DND-41 (cell line): ENCODE measurements at regions not wholly inside any gene's neighbourhood (a gene's known extent, or its start where the extent isn't known, plus 50 kb on each side); places are given as distances from the start of the nearest gene placed in this dataset.

Experiments
- ATAC-seq: fragments of 200-7000 bp; cut with Tn5 transposase; 3 replicates; pipeline ENCODE4 v1.9.1; 2021; ENCODE audit warnings: low read depth; ENCODE audit not compliant: insufficient read depth
- DNase-seq: peaks from one replicate; pipeline ENCODE4 v3.0.0-alpha.2; 2020
- H2AFZ ChIP-seq: 2 replicates; pipeline ENCODE4 v1.6.0; 2012; ENCODE audit warnings: low read depth, low read length
- H3K27ac ChIP-seq: 2 replicates; pipeline ENCODE4 v1.5.1; 2012; ENCODE audit warnings: low read length, inconsistent platforms
- H3K27me3 ChIP-seq: fragments of 200-600 bp; sonication (generic); 2 replicates; pipeline ENCODE4 v1.6.0; 2012; ENCODE audit warnings: low read length, mild to moderate bottlenecking, inconsistent platforms; ENCODE audit not compliant: insufficient read depth, poor library complexity
- H3K36me3 ChIP-seq: 2 replicates; pipeline ENCODE4 v1.5.1; 2012; ENCODE audit warnings: low read length, inconsistent platforms; ENCODE audit not compliant: insufficient read depth
- H3K4me1 ChIP-seq: 2 replicates; pipeline ENCODE4 v1.5.1; 2012; ENCODE audit warnings: mild to moderate bottlenecking, low read length; ENCODE audit not compliant: insufficient read depth
- H3K4me2 ChIP-seq: 2 replicates; pipeline ENCODE4 v1.6.0; 2012; ENCODE audit warnings: mild to moderate bottlenecking, moderate library complexity, low read length, inconsistent platforms; ENCODE audit not compliant: insufficient read depth
- H3K4me3 ChIP-seq, 2 experiments: fragments of 200-600 bp in 1 of 2; shearing (Covaris generic) in 1 of 2; 2 replicates each; pipeline ENCODE4 v1.5.1; 2012 to 2016; ENCODE audit warnings: inconsistent platforms in 2 of 2, low read length in 2 of 2, mild to moderate bottlenecking in 2 of 2, low read depth in 1 of 2, moderate library complexity in 1 of 2
- H3K79me2 ChIP-seq: 2 replicates; pipeline ENCODE4 v1.6.0; 2012; ENCODE audit warnings: low read length, inconsistent platforms; ENCODE audit not compliant: insufficient read depth
- H3K9ac ChIP-seq: 2 replicates; pipeline ENCODE4 v1.6.0; 2012; ENCODE audit warnings: low read depth, mild to moderate bottlenecking, inconsistent platforms, low read length, moderate library complexity
- H3K9me3 ChIP-seq: 2 replicates; pipeline ENCODE4 v1.5.1; 2012; ENCODE audit warnings: low read length, moderate library complexity, mild to moderate bottlenecking, inconsistent platforms; ENCODE audit not compliant: insufficient read depth, severe bottlenecking
- H4K20me1 ChIP-seq: 2 replicates; pipeline ENCODE4 v1.6.0; 2012; ENCODE audit warnings: low read length; ENCODE audit not compliant: insufficient read depth
- CTCF ChIP-seq: IDR thresholded peaks from 2 replicates; pipeline ENCODE4 v1.5.1; 2012; ENCODE audit warnings: borderline replicate concordance, low read length, moderate library complexity, mild to moderate bottlenecking; ENCODE audit not compliant: poor library complexity, severe bottlenecking; ENCODE audit errors: extremely low read depth
- EZH2 ChIP-seq: IDR thresholded peaks from 3 replicates; pipeline ENCODE4 v1.6.1; 2012; ENCODE audit warnings: borderline replicate concordance, low read depth, mild to moderate bottlenecking, moderate library complexity, low read length, inconsistent platforms; ENCODE audit not compliant: severe bottlenecking

DNA sequence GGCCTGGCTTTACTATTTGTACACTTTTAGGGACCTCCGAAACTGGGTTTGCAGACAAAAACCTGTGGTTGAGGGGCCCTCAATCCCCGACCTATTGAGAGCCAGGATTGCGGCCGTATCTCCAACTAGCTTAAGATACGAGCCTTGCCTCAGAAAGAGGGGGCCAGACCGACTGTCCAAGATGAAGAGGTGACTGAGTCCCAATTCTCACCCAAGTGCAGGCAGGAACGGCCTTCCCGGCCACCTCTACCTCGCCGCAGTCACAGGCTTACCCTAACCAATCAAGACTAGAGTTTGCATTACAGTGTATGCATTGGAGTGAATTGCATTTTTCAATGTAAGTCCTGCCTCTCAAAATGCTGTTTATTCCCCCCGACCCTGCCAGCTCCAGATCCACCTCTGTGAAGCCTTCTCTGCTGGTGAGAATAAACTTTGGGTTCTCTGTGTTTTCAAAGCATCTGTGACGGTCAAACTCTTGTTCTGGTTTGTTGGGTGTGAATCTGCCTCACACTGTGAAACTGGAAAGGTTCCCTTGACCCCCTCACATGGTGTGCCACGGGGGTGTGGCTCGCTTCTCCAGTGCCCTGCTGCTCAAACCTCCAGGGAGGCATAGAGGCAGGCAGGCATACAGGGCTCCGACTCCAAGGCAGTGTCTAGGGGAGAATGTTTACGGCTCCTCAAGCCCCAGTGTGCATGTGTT, 62.2 kb upstream of the WLS start:
- H3K9me3 ChIP-seq = no peaks in the 10 kb centered on the region
- no peak overlapping the region for H2AFZ ChIP-seq
- no peak overlapping the region for H3K4me3 ChIP-seq
- H3K27me3 ChIP-seq = no peaks in the 10 kb centered on the region
- H3K27ac ChIP-seq = no peak overlapping the region
- H3K79me2 ChIP-seq = no peaks in the 10 kb centered on the region
- no peak overlapping the region for H3K4me2 ChIP-seq
- ATAC-seq = no peak
- H3K36me3 ChIP-seq = no peaks in the 10 kb centered on the region
- H3K4me1 ChIP-seq = no peaks in the 10 kb centered on the region
- H3K9ac ChIP-seq = no peak overlapping the region
- no peak for TF ChIP-seq CTCF
- TF ChIP-seq EZH2 = no peak
- H4K20me1 ChIP-seq = no peaks in the 10 kb centered on the region
- no peak for DNase-seq

GRCh38 chr1:68293609-68294366, 61.5 kb upstream of the WLS start:
- H3K36me3 ChIP-seq = no peaks in the 10 kb centered on the region
- H3K27ac ChIP-seq = no peak overlapping the region
- no peaks in the 10 kb centered on the region for H3K4me1 ChIP-seq
- H3K4me2 ChIP-seq = no peak overlapping the region
- no peaks in the 10 kb centered on the region for H3K79me2 ChIP-seq
- no peaks in the 10 kb centered on the region for H4K20me1 ChIP-seq
- no peak for DNase-seq
- no peak for ATAC-seq
- no peaks in the 10 kb centered on the region for H3K27me3 ChIP-seq
- H2AFZ ChIP-seq = no peak overlapping the region
- no peak overlapping the region for H3K4me3 ChIP-seq
- no peaks in the 10 kb centered on the region for H3K9me3 ChIP-seq
- H3K9ac ChIP-seq = no peak overlapping the region
- TF ChIP-seq CTCF = no peak
- TF ChIP-seq EZH2 = no peak

- no peak for DNase-seq
- no peak overlapping the region for H3K9ac ChIP-seq
- TF ChIP-seq CTCF = no peak
- TF ChIP-seq EZH2 = no peak
- H3K27ac ChIP-seq = no peak overlapping the region
- no peak overlapping the region for H3K4me3 ChIP-seq
- no peaks in the 10 kb centered on the region for H4K20me1 ChIP-seq
- no peaks in the 10 kb centered on the region for H3K9me3 ChIP-seq
- H3K27me3 ChIP-seq = no peaks in the 10 kb centered on the region
- no peaks in the 10 kb centered on the region for H3K79me2 ChIP-seq
- H3K36me3 ChIP-seq = no peaks in the 10 kb centered on the region
- no peaks in the 10 kb centered on the region for H3K4me1 ChIP-seq
- no peak overlapping the region for H2AFZ ChIP-seq
- no peak overlapping the region for H3K4me2 ChIP-seq
- no peak for ATAC-seq
These were observed 60.8 kb upstream of the WLS start for GRCh38 chr1:68293122-68293521.
